Transverse colon (tissue), 4 donors: ENCODE measurements at regions not wholly inside any gene's neighbourhood (a gene's known extent, or its start where the extent isn't known, plus 50 kb on each side); places are given as distances from the start of the nearest gene placed in this dataset.

Experiments
- DNase-seq: peaks from one replicate; pipeline ENCODE4 v3.0.0-alpha.2; 2019
- H3K27ac ChIP-seq, 4 donors: fragments of 200-600 bp; sonication (generic); 2 replicates each; pipeline ENCODE4 v1.5.1; 2016 to 2018; ENCODE audit warnings: inconsistent platforms in 4 of 4
- H3K27me3 ChIP-seq: fragments of 200-600 bp; sonication (generic); 2 replicates; pipeline ENCODE4 v1.5.1; 2017; ENCODE audit warnings: inconsistent platforms
- H3K36me3 ChIP-seq, 4 donors: fragments of 200-600 bp; sonication (generic); 2 replicates each; pipeline ENCODE4 v1.5.1; 2017 to 2019; ENCODE audit warnings: inconsistent platforms in 4 of 4
- H3K4me1 ChIP-seq, 4 donors: fragments of 200-600 bp; sonication (generic); 2 replicates each; pipeline ENCODE4 v1.5.1; 2017 to 2020; ENCODE audit warnings: inconsistent platforms in 4 of 4
- H3K4me3 ChIP-seq, 4 donors: fragments of 200-600 bp; sonication (generic); 1 replicate in 1 of 4; 2 replicates in 3 of 4; pipeline versions ENCODE4 v1.5.1 to v1.6.1; 2017 to 2019; ENCODE audit warnings: inconsistent platforms in 4 of 4
- H3K9me3 ChIP-seq, 2 donors: fragments of 200-600 bp; sonication (generic); 2 replicates each; pipeline ENCODE4 v1.5.1; 2017 to 2019; ENCODE audit warnings: inconsistent platforms in 2 of 2
- EP300 ChIP-seq: sonication (generic); formaldehyde crosslinking; IDR thresholded peaks from one replicate; pipeline ENCODE4 v1.6.1; 2017; ENCODE audit warnings: antibody characterized with exemption, low read depth
- POLR2A ChIP-seq: fragments of 450-650 bp; IDR thresholded peaks from one replicate; pipeline ENCODE4 v1.6.1; 2016; ENCODE audit warnings: antibody characterized with exemption, mild to moderate bottlenecking, moderate library complexity
- POLR2AphosphoS5 ChIP-seq, 3 donors: sonication (generic); formaldehyde crosslinking; IDR thresholded peaks; one replicate each; pipeline ENCODE4 v1.6.1; 2016; ENCODE audit warnings: antibody characterized with exemption in 3 of 3
- WGBS, 2 donors: methylation state at CpG; one replicate each; pipeline ENCODE4 v1.1.5; 2018; ENCODE audit warnings: low coverage in 1 of 2; 5-methylcytosine and 5-hydroxymethylcytosine counted together
- in situ Hi-C, 4 donors: fragments of 200-750 bp; cut with MboI; loops; one replicate each; pipeline versions ENCODE4 v1.15.0 to v1.15.1; 2017; ENCODE audit warnings: low sequenced_read_pairs in 3 of 4, low pct_ligation_motif_present in 1 of 4, low pct_unique_long_range_greater_than_20kb in 1 of 4
- intact Hi-C: fragments of 100-400 bp; cut with DNase I; formaldehyde crosslinking; loops from one replicate; pipeline ENCODE4 v1.15.1; 2023; ENCODE audit warnings: low total_unique reads
- TF ChIP-seq, protein P1 (sequence below), 5 experiments: fragments of 200-600 bp in 3 of 5; fragments of 450-650 bp in 2 of 5; sonication (generic) in 3 of 5; IDR thresholded peaks; 1 replicate in 2 of 5; 2 replicates in 3 of 5; pipeline ENCODE4 v1.5.1; 2016 to 2017; ENCODE audit warnings: antibody characterized with exemption in 5 of 5, inconsistent platforms in 3 of 5, mild to moderate bottlenecking in 2 of 5, moderate library complexity in 1 of 5

DNA sequence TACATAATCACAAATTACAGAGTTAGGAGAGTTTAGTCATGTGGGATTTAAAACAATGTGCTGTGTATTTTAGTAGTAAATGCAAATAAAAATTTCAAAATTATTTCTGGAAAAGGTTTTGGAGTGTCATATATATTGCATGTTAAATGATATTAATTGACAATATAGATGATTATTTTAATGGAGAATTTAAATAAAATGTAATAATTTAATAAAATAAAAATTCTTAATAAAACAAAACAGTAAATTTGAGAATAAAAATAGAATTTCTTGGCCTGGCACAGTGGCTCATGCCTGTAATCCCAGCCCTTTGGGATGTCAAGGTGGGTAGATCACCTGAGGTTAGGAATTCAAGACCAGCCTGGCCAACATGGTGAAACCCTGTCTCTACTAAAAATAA is 1442.8 kb upstream of the ALCAM start:
- H3K4me1 ChIP-seq: no peaks in the 10 kb centered on the region
- H3K27ac ChIP-seq: no peak overlapping the region
- no peak for DNase-seq
- H3K36me3 ChIP-seq: no peaks in the 10 kb centered on the region
- TF ChIP-seq EP300: no peak
- TF ChIP-seq, protein P1, sequence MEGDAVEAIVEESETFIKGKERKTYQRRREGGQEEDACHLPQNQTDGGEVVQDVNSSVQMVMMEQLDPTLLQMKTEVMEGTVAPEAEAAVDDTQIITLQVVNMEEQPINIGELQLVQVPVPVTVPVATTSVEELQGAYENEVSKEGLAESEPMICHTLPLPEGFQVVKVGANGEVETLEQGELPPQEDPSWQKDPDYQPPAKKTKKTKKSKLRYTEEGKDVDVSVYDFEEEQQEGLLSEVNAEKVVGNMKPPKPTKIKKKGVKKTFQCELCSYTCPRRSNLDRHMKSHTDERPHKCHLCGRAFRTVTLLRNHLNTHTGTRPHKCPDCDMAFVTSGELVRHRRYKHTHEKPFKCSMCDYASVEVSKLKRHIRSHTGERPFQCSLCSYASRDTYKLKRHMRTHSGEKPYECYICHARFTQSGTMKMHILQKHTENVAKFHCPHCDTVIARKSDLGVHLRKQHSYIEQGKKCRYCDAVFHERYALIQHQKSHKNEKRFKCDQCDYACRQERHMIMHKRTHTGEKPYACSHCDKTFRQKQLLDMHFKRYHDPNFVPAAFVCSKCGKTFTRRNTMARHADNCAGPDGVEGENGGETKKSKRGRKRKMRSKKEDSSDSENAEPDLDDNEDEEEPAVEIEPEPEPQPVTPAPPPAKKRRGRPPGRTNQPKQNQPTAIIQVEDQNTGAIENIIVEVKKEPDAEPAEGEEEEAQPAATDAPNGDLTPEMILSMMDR (IDR thresholded peaks at IDR 0.05): no peak
- TF ChIP-seq POLR2AphosphoS5 (IDR thresholded peaks at IDR 0.05): no peak
- no peak for TF ChIP-seq POLR2A
- no peaks in the 10 kb centered on the region for H3K27me3 ChIP-seq
- H3K9me3 ChIP-seq: no peaks in the 10 kb centered on the region
- no peak overlapping the region for H3K4me3 ChIP-seq
- in situ Hi-C loops: no loop called here
- intact Hi-C loops: no loop called here

DNA sequence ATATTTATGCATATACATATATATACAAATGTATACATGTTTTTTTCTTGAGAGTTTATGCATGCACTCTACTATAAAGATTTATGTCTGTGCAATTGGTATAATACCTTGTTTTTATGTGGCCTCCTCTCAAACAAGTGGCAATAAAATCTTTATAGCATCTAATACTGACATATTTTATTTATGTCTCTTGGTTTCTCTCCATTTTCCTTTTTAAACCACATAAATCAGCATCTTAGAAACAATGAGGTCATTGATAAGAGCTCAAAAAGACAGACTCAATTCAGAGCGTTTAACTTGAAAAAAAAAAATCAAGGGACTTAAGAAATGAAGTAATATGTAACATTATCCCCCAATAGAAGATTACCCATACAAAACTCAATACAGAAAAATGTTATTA is 1442.2 kb upstream of the ALCAM start:
- DNase-seq: no peak
- TF ChIP-seq POLR2A: no peak
- TF ChIP-seq POLR2AphosphoS5 (IDR thresholded peaks at IDR 0.05): no peak
- no peak for TF ChIP-seq EP300
- Histone ChIP-seq H3K27ac (no peak overlapping the region), H3K36me3 (no peaks in the 10 kb centered on the region), H3K4me3 (no peak overlapping the region), H3K9me3 (no peaks in the 10 kb centered on the region), H3K27me3 (no peaks in the 10 kb centered on the region), H3K4me1 (no peaks in the 10 kb centered on the region)
- WGBS, 2 donors: 20 to 27% methylated on average over 1 of the region's 1 CpG
- in situ Hi-C loops: no loop called here
- intact Hi-C loops: no loop called here

- Histone ChIP-seq H3K36me3 (no peaks in the 10 kb centered on the region), H3K27me3 (no peaks in the 10 kb centered on the region), H3K27ac (no peak overlapping the region), H3K4me3 (no peak overlapping the region), H3K4me1 (no peaks in the 10 kb centered on the region), H3K9me3 (no peaks in the 10 kb centered on the region)
- 86 to 92% methylated on average over 4 to 12 of the region's 12 CpGs for WGBS, 2 donors
- intact Hi-C loops (no loop called here), in situ Hi-C loops (no loop called here)
- no peak for TF ChIP-seq POLR2A
- no peak for TF ChIP-seq POLR2AphosphoS5 (IDR thresholded peaks at IDR 0.05)
- TF ChIP-seq, protein P1 (IDR thresholded peaks at IDR 0.05): no peak
- no peak for TF ChIP-seq EP300
- no peak for DNase-seq
Observed at GRCh38 chr3:103926936-103927335, 1439.8 kb upstream of the ALCAM start.

DNA sequence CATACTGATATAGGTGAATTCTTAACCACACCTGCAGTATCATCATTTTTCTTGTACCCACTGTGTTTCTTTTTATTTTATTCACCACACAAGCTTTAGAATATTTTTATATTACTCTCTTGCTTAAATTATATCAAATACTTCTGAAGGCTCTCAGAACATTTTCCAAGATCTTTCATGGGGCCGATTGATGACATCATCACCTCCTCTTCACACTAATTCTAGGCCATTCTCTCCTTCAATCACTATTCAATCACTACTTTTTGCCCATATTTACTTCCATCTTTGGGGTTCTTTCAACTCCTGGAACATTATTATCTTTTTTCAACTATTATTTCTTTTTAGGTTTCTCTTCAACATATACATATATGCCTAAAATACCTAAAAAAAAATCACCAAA is 1438.8 kb upstream of the ALCAM start:
- DNase-seq: no peak
- 80 to 84% methylated on average over 1 of the region's 1 CpG for WGBS, 2 donors
- Histone ChIP-seq H3K27ac (no peak overlapping the region), H3K4me1 (no peaks in the 10 kb centered on the region), H3K27me3 (no peaks in the 10 kb centered on the region), H3K4me3 (no peak overlapping the region), H3K9me3 (no peaks in the 10 kb centered on the region), H3K36me3 (no peaks in the 10 kb centered on the region)
- TF ChIP-seq POLR2A (no peak), POLR2AphosphoS5 (IDR thresholded peaks at IDR 0.05) (no peak)
- TF ChIP-seq, protein P1 (IDR thresholded peaks at IDR 0.05): no peak
- in situ Hi-C loops (no loop called here), intact Hi-C loops (no loop called here)

- intact Hi-C loops (no loop called here), in situ Hi-C loops (no loop called here)
- Histone ChIP-seq H3K27ac (no peak overlapping the region), H3K4me1 (no peaks in the 10 kb centered on the region), H3K4me3 (no peak overlapping the region), H3K36me3 (no peaks in the 10 kb centered on the region), H3K27me3 (no peaks in the 10 kb centered on the region), H3K9me3 (no peaks in the 10 kb centered on the region)
- TF ChIP-seq POLR2A (no peak), POLR2AphosphoS5 (IDR thresholded peaks at IDR 0.05) (no peak), EP300 (no peak)
- TF ChIP-seq, protein P1 (IDR thresholded peaks at IDR 0.05): no peak
- no peak for DNase-seq
Observed at GRCh38 chr3:103937094-103937493, 1429.6 kb upstream of the ALCAM start.
